ENCODE measurements at regions not wholly inside any gene's neighbourhood (a gene's known extent, or its start where the extent isn't known, plus 50 kb on each side); places are given as distances from the start of the nearest gene placed in this dataset.

DNA sequence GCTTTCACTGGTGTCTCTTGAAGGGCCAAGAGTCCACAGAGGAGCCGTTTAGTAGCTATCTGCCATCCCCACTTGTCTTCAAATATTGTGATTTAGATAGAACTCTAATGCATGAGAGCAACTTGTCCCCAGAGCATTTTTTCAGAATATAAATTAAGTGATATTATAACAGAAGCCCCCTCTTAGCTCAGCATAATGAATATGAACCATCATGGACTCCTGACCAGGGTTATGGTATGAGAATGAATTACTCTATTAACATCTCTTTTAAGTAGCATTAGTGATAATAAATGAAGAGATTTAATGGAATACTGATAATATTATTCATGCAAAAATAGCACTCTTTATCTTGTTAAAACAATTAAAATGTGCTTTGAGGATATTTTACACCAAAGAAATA, 709.6 kb downstream of the GALR1 start:
- Histone ChIP-seq H3K4me1 (no peaks in the 10 kb centered on the region), H3K27me3 (no peaks in the 10 kb centered on the region), H3K4me3 (ENCODE audit: low read depth, low read length) (no peak overlapping the region), H3K9me3 (no peaks in the 10 kb centered on the region), H3K36me3 (no peaks in the 10 kb centered on the region)
- no peak for DNase-seq
- TF ChIP-seq CTCF (IDR thresholded peaks at IDR 0.05; ENCODE audit: low read depth, low read length) = no peak

DNA sequence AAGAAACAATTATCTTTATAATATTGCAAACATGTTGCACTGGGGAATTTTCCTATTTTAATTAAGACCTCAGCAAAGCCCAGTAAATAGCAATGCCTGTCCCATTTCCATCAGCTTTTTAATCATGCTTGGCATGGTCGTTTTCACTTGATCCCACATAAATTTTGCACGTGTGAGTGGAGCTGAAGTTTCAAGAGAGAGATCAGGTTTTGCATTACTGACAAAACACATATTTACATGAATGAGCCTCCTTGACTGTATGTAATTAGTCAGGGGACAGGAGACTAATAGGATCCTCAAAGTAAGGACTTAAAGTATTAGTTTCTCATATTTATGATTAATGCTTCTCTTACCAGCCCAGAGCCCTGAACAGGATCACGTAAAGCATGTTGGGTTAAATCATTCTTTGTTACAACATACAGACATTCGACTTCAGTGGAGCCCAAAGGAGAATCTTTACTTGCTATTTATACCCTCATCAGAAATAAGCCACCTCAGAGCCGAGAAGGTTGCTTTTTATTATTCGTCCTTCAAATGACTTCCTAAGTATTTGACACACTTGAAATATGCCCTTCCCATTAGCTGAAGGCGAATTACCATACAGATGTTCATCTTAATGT, 711.3 kb downstream of the GALR1 start:
- no peak for TF ChIP-seq CTCF (IDR thresholded peaks at IDR 0.05; ENCODE audit: low read depth, low read length)
- H3K27me3 ChIP-seq = no peaks in the 10 kb centered on the region
- H3K9me3 ChIP-seq = no peaks in the 10 kb centered on the region
- H3K4me1 ChIP-seq = no peaks in the 10 kb centered on the region
- H3K36me3 ChIP-seq = no peaks in the 10 kb centered on the region
- DNase-seq = no peak
- H3K4me3 ChIP-seq (ENCODE audit: low read depth, low read length) = no peak overlapping the region

DNA sequence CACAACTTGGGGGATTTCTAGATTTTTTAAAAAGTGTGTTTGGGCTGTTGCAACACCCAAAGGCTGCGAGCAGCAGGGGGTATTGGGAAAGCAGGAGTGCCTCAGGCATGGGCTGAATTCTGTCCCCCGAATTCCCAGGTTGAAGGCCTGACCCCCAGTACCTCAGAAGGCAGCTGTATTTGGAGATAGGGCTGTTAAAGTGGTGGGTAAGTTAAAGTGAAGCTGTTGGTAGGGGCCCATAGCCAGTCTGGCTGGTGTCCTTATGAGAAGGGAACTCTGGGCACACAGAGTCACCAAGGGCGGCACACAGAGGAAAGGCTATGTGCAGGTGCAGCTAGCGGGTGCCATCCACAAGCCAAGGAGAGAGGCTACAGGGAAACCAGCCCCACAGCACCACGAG, 717.4 kb downstream of the GALR1 start:
- Histone ChIP-seq H3K4me3 (ENCODE audit: low read depth, low read length) (no peak overlapping the region), H3K9me3 (no peaks in the 10 kb centered on the region), H3K36me3 (no peaks in the 10 kb centered on the region), H3K27me3 (no peaks in the 10 kb centered on the region), H3K4me1 (no peaks in the 10 kb centered on the region)
- no peak for DNase-seq
- no peak for TF ChIP-seq CTCF (IDR thresholded peaks at IDR 0.05; ENCODE audit: low read depth, low read length)

DNA sequence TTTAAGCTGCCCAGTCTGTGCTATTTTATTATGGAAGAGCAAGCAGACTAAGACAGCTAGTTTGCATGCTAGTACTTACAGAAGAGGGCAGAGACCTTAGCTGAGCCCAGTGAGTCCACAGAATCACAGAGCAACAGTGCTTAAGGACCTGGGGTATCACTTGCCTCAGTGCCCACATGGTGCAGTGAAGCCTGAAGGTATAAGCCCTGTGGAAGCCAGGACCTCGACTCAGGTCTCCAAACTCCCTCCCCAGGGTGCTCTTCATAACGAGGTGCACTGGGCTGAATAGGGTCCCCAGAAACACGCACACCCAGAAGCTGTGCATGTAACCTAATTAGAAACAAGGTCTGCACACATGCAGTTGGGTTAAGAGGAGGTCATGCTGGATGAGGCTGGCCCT, 718.1 kb downstream of the GALR1 start:
- DNase-seq = no peak
- no peak overlapping the region for H3K4me3 ChIP-seq (ENCODE audit: low read depth, low read length)
- no peaks in the 10 kb centered on the region for H3K36me3 ChIP-seq
- no peaks in the 10 kb centered on the region for H3K4me1 ChIP-seq
- TF ChIP-seq CTCF (IDR thresholded peaks at IDR 0.05; ENCODE audit: low read depth, low read length) = no peak
- H3K27me3 ChIP-seq = no peaks in the 10 kb centered on the region
- H3K9me3 ChIP-seq = no peaks in the 10 kb centered on the region

- H3K9me3 ChIP-seq = no peaks in the 10 kb centered on the region
- no peak for DNase-seq
- TF ChIP-seq CTCF (IDR thresholded peaks at IDR 0.05; ENCODE audit: low read depth, low read length) = no peak
- H3K4me1 ChIP-seq = no peaks in the 10 kb centered on the region
- H3K36me3 ChIP-seq = no peaks in the 10 kb centered on the region
- no peak overlapping the region for H3K4me3 ChIP-seq (ENCODE audit: low read depth, low read length)
- H3K27me3 ChIP-seq = no peaks in the 10 kb centered on the region
Measured at GRCh38 chr18:77969972-77970371, 720.3 kb downstream of the GALR1 start.

GRCh38 chr18:77970814-77971213, 721.2 kb downstream of the GALR1 start:
- Histone ChIP-seq H3K4me1 (no peaks in the 10 kb centered on the region), H3K36me3 (no peaks in the 10 kb centered on the region), H3K27me3 (no peaks in the 10 kb centered on the region), H3K4me3 (ENCODE audit: low read depth, low read length) (no peak overlapping the region), H3K9me3 (no peaks in the 10 kb centered on the region)
- no peak for TF ChIP-seq CTCF (IDR thresholded peaks at IDR 0.05; ENCODE audit: low read depth, low read length)
- no peak for DNase-seq

Data from BE2C (cell line).